Common myeloid progenitor, CD34-positive (primary cell): ENCODE measurements at regions not wholly inside any gene's neighbourhood (a gene's known extent, or its start where the extent isn't known, plus 50 kb on each side); places are given as distances from the start of the nearest gene placed in this dataset.

Experiments used
- CTCF ChIA-PET: fragments of 350-600 bp; sonication (Branson Sonifier 250); formaldehyde crosslinking; loops from one replicate; lab custom pipeline; 2021; ENCODE audit warnings: antibody characterized with exemption; lab: Charles Lee
- POLR2A ChIA-PET: fragments of 350-600 bp; sonication (Branson Sonifier 250); formaldehyde crosslinking; loops from one replicate; lab custom pipeline; 2021; ENCODE audit warnings: antibody characterized with exemption; lab: Charles Lee
- DNase-seq, 3 donors: peaks; one replicate each; pipeline versions ENCODE4 v3.0.0 to v3.0.0-alpha.2; 2013
- H3K27ac ChIP-seq, 2 experiments: 1 replicate in 1 of 2; 2 replicates in 1 of 2; pipeline ENCODE4 v1.7.0; 2013; ENCODE audit warnings: inconsistent platforms in 2 of 2, low read length in 2 of 2, mild to moderate bottlenecking in 2 of 2, low read depth in 1 of 2, moderate library complexity in 1 of 2; ENCODE audit not compliant: severe bottlenecking in 2 of 2, insufficient read depth in 1 of 2, poor library complexity in 1 of 2
- H3K27me3 ChIP-seq, 5 experiments: replicated peaks in 2 of 5; 1 replicate in 3 of 5; 2 replicates in 2 of 5; pipeline versions ENCODE4 v1.6.1 to v1.7.0; 2013; ENCODE audit warnings: low read length in 4 of 5, mild to moderate bottlenecking in 2 of 5, moderate library complexity in 2 of 5, inconsistent platforms in 1 of 5; ENCODE audit not compliant: insufficient read depth in 5 of 5, control insufficient read depth in 4 of 5
- H3K36me3 ChIP-seq, 4 experiments: 1 replicate in 2 of 4; 2 replicates in 2 of 4; pipeline versions ENCODE4 v1.6.1 to v1.7.0; 2013; ENCODE audit warnings: low read length in 3 of 4, control low read depth in 1 of 4, mild to moderate bottlenecking in 1 of 4; ENCODE audit not compliant: control insufficient read depth in 4 of 4, insufficient read depth in 4 of 4
- H3K4me1 ChIP-seq, 4 experiments: 1 replicate in 3 of 4; 2 replicates in 1 of 4; pipeline versions ENCODE4 v1.6.1 to v1.7.1; 2013; ENCODE audit warnings: low read length in 3 of 4, mild to moderate bottlenecking in 3 of 4, control low read depth in 1 of 4, inconsistent platforms in 1 of 4, moderate library complexity in 1 of 4; ENCODE audit not compliant: control insufficient read depth in 4 of 4, insufficient read depth in 4 of 4; ENCODE audit errors: control extremely low read depth in 1 of 4
- H3K4me3 ChIP-seq, 7 experiments: 1 replicate in 4 of 7; 2 replicates in 3 of 7; pipeline versions ENCODE4 v1.5.1 to v1.7.0; 2013; ENCODE audit warnings: mild to moderate bottlenecking in 7 of 7, low read length in 6 of 7, moderate library complexity in 6 of 7, inconsistent platforms in 2 of 7, low read depth in 2 of 7, control low read depth in 1 of 7; ENCODE audit not compliant: insufficient read depth in 4 of 7, control insufficient read depth in 1 of 7; ENCODE audit errors: extremely low read depth in 1 of 7
- H3K9me3 ChIP-seq, 5 experiments: 1 replicate in 4 of 5; 2 replicates in 1 of 5; pipeline versions ENCODE4 v1.6.1 to v1.7.1; 2013; ENCODE audit warnings: low read length in 4 of 5, mild to moderate bottlenecking in 2 of 5, inconsistent platforms in 1 of 5, low read depth in 1 of 5, moderate library complexity in 1 of 5; ENCODE audit not compliant: control insufficient read depth in 4 of 5, insufficient read depth in 2 of 5; ENCODE audit errors: control extremely low read depth in 1 of 5
- WGBS: methylation state at CpG from one replicate; pipeline ENCODE4 v1.1.5; 2013; ENCODE audit not compliant: insufficient coverage; 5-methylcytosine and 5-hydroxymethylcytosine counted together

DNA sequence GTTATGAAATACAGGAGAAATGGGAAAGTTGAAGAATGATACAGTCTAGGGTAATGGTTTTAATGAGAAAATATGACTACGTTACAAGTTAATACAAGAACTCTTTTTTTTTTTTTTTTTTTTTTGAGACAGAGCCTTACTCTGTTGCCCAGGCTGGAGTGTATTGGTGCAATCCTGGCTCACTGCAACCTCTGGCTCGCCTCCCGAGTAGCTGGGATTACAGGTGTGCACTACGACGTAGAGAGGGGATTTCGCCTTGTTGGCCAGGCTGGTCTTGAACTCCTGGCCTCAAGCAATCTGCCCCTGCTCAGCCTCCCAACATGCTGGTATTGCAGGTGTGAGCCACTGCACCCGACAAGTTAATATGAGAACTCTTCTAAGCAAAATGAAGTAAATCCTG, 77.1 kb upstream of the SELENOP start:
- H3K9me3 ChIP-seq = no peaks in the 10 kb centered on the region
- ChIA-PET POLR2A (interaction anchor here (0.5 to 0.6 kb wide), 2 partner anchors 467 to 1020 kb away, joined by 3 read pairs; no protein-coding TSS in a partner anchor), CTCF (interaction anchor here (1.1 to 3.6 kb wide), 10 partner anchors 8 to 466 kb away, joined by 3 to 26 read pairs (median 6); partner anchors contain the start of gene GHR)
- H3K27ac ChIP-seq = no peak overlapping the region
- H3K36me3 ChIP-seq = no peaks in the 10 kb centered on the region
- H3K27me3 ChIP-seq = no peaks in the 10 kb centered on the region
- 100% methylated on average over 2 of the region's 7 CpGs for WGBS
- no peak for DNase-seq
- peaks cover 0 to 2% (median 0%) of the 10 kb centered on the region in 4 experiments for H3K4me1 ChIP-seq
- H3K4me3 ChIP-seq = no peak overlapping the region

DNA sequence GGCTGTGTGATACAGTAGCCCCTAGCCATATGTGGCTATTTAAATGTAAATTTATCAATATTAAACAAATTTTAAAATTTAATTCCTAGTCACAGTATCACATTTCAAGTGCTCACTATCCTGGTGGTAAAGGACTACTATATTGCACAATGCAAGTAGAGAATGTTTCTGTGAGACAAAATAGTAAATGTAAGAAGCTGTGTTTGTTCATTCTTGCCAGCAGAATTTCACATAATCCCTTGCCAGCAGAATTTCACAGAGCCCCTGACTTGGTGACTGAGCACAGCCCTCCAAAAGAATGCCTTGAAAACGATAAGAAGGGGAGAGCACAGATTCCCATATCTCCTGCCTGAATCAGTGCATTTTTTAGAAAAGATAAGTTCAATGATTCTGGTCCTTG, 75.9 kb upstream of the SELENOP start:
- peaks cover 0 to 2% (median 0%) of the 10 kb centered on the region in 4 experiments for H3K4me1 ChIP-seq
- H3K9me3 ChIP-seq = no peaks in the 10 kb centered on the region
- ChIA-PET CTCF (interaction anchor here (1.0 to 3.6 kb wide), 3 partner anchors 25 to 373 kb away, joined by 3 to 26 read pairs (median 3); no protein-coding TSS in a partner anchor), POLR2A (no interaction called here)
- WGBS = 100% methylated on average over 1 of the region's 1 CpG
- H3K36me3 ChIP-seq = no peaks in the 10 kb centered on the region
- no peak for DNase-seq
- no peaks in the 10 kb centered on the region for H3K27me3 ChIP-seq
- no peak overlapping the region for H3K4me3 ChIP-seq
- no peak overlapping the region for H3K27ac ChIP-seq

DNA sequence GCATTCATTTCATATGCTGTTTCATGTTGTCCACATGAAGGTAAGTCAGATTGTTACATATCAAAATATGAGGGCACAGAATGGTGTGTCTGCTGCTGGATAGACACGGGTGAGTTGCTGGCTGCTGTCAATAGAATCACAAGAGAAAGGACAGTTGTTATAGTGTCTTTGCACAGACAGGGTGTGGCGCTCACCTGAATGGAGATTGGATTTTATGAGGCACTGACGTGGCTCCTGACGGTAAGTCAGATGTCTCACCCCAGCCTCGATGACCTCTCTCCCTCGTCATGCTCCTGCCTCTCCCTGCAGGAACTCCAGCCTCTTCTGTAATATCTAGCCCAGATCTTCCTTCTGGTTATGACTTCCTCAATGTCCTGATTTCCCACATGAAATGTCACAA, 75.4 kb upstream of the SELENOP start:
- no peaks in the 10 kb centered on the region for H3K9me3 ChIP-seq
- H3K27ac ChIP-seq = no peak overlapping the region
- H3K36me3 ChIP-seq = no peaks in the 10 kb centered on the region
- ChIA-PET POLR2A (no interaction called here), CTCF (interaction anchor here (1.0 kb wide), 1 partner anchor 25 kb away, joined by 3 read pairs; no protein-coding TSS in a partner anchor)
- peaks cover 0 to 2% (median 0%) of the 10 kb centered on the region in 4 experiments for H3K4me1 ChIP-seq
- DNase-seq = no peak
- H3K27me3 ChIP-seq = no peaks in the 10 kb centered on the region
- H3K4me3 ChIP-seq = no peak overlapping the region
- 82% methylated on average over 4 of the region's 6 CpGs for WGBS

- peaks cover 0 to 2% (median 0%) of the 10 kb centered on the region in 4 experiments for H3K4me1 ChIP-seq
- DNase-seq = no peak
- no peak overlapping the region for H3K4me3 ChIP-seq
- ChIA-PET CTCF (no interaction called here), POLR2A (no interaction called here)
- no peaks in the 10 kb centered on the region for H3K27me3 ChIP-seq
- no peak overlapping the region for H3K27ac ChIP-seq
- 60% methylated on average over 1 of the region's 1 CpG for WGBS
- no peaks in the 10 kb centered on the region for H3K36me3 ChIP-seq
- H3K9me3 ChIP-seq = no peaks in the 10 kb centered on the region
These were observed 74.9 kb upstream of the SELENOP start for GRCh38 chr5:42886635-42887034.

DNA sequence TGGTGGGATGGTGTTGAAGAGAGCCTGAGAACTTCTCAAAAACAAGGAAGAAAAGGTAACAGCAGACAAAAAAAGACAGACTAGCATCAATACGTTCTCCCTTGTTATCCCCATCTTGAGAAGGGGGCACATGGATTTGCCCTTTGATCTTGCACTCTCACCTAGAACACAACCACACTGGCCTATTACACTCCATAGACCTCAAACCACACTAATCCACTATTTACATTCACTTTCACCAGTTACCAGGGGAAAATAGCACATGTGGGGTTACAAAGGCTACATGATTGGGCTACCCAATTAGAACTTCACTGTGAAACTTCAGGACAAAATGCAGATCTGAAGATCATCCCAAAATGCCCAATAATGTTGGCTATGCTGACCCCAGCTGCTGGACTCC, 72.6 kb upstream of the SELENOP start:
- ChIA-PET POLR2A (no interaction called here), CTCF (interaction anchor here (0.7 kb wide), 1 partner anchor 109 kb away, joined by 3 read pairs; no protein-coding TSS in a partner anchor)
- Histone ChIP-seq H3K27me3 (no peaks in the 10 kb centered on the region), H3K4me1 (peaks cover 0 to 2% (median 0%) of the 10 kb centered on the region in 4 experiments), H3K9me3 (no peaks in the 10 kb centered on the region), H3K4me3 (no peak overlapping the region), H3K36me3 (no peaks in the 10 kb centered on the region), H3K27ac (no peak overlapping the region)
- DNase-seq = no peak
- WGBS = 100% methylated on average over 1 of the region's 1 CpG

DNA sequence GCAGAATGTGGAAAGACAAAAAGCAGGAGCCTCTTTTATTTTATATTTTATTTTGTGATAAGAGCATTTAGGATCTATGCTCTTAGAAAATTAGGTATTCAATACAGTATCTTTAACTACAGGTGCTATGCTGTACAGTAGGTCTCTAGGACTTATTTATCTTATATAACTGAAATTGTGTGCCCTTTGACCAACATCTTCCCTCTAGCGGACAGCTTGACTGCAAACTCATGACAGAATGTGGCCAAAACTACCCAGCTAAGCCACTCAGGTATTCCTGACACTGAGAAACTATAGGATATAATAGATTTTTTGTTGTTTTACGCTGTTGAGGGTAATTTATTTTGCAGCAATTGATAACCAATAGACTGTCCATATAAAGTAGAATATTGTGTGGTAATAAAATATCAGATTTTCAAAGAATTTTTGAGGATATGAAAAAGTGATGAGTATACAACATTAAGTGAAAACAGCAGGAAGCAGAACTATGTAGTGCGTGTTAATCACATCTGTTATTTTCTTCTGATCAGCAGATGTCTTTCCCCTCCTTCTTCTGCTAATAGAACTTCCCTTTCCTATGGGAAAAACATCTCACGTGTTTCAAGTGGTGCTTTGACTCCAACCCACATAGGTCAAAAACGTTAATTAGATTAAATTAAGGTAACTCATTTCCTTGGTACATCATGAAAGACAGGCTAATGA, 69.9 kb upstream of the SELENOP start:
- Histone ChIP-seq H3K27me3 (no peaks in the 10 kb centered on the region), H3K4me3 (no peak overlapping the region), H3K27ac (no peak overlapping the region), H3K9me3 (no peaks in the 10 kb centered on the region), H3K36me3 (no peaks in the 10 kb centered on the region), H3K4me1 (peaks cover 0 to 7% (median under 1%) of the 10 kb centered on the region in 4 experiments)
- DNase-seq = no peak
- ChIA-PET CTCF (interaction anchor here (1.0 to 1.3 kb wide), 3 partner anchors 8 to 120 kb away, joined by 3 to 8 read pairs (median 4); no protein-coding TSS in a partner anchor), POLR2A (interaction anchor here (0.7 kb wide), 1 partner anchor 605 kb away, joined by 3 read pairs; no protein-coding TSS in a partner anchor)
- WGBS = no CpG with 5 or more reads among the region's 5 CpGs
